Spleen (tissue), 7 donors: ENCODE measurements at regions not wholly inside any gene's neighbourhood (a gene's known extent, or its start where the extent isn't known, plus 50 kb on each side); places are given as distances from the start of the nearest gene placed in this dataset.

Experiments
- POLR2A ChIP-seq, 3 donors: fragments of 450-650 bp; IDR thresholded peaks; one replicate each; pipeline ENCODE4 v1.5.1; 2017; ENCODE audit warnings: antibody characterized with exemption in 3 of 3, mild to moderate bottlenecking in 1 of 3
- POLR2AphosphoS5 ChIP-seq, 3 donors: sonication (generic); formaldehyde crosslinking; IDR thresholded peaks; one replicate each; pipeline ENCODE4 v1.5.1; 2017; ENCODE audit warnings: antibody characterized with exemption in 3 of 3
- TF ChIP-seq, protein P1 (sequence below), 11 experiments: fragments of 200-600 bp in 7 of 11; fragments of 450-650 bp in 4 of 11; sonication (generic) in 4 of 11; IDR thresholded peaks in 8 of 11; conservative IDR thresholded peaks in 3 of 11; 1 replicate in 7 of 11; 2 replicates in 4 of 11; pipeline versions ENCODE4 v1.4.0 to v1.8.0; 2016 to 2021; ENCODE audit warnings: antibody characterized with exemption in 11 of 11, inconsistent platforms in 4 of 11, mild to moderate bottlenecking in 1 of 11
- donor health status: DM: no; HTN: no; CAD: no; lungs with moderate emphysema.
- donor health status: DM: no; HTN: no; CAD: no.
- donor health status: DM: no; HTN: no; CAD: no.

DNA sequence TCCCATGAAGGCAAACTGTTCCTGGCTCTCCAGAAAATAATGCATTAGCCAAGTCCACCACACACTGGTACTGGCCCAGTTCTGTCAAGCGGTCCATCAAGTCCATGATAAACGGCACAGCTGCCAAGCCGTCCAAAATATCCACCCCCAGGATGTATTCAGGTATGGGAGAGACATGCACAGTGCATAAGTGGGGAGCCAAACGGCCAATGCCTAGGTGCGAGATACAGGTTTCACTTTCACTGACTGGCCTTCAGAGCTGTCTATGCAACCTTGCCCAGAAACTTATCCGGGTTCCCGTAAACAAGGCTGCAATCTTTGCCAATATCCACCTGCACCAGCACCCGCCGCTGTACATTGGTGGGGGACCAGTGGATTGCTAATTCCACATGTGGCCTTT lies 795.8 kb downstream of the EFNA5 start:
- TF ChIP-seq, protein P1, sequence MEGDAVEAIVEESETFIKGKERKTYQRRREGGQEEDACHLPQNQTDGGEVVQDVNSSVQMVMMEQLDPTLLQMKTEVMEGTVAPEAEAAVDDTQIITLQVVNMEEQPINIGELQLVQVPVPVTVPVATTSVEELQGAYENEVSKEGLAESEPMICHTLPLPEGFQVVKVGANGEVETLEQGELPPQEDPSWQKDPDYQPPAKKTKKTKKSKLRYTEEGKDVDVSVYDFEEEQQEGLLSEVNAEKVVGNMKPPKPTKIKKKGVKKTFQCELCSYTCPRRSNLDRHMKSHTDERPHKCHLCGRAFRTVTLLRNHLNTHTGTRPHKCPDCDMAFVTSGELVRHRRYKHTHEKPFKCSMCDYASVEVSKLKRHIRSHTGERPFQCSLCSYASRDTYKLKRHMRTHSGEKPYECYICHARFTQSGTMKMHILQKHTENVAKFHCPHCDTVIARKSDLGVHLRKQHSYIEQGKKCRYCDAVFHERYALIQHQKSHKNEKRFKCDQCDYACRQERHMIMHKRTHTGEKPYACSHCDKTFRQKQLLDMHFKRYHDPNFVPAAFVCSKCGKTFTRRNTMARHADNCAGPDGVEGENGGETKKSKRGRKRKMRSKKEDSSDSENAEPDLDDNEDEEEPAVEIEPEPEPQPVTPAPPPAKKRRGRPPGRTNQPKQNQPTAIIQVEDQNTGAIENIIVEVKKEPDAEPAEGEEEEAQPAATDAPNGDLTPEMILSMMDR (IDR thresholded peaks at IDR 0.05 in 8 of 11, conservative IDR thresholded peaks at IDR 0.05 in 3 of 11) = no peak
- TF ChIP-seq POLR2AphosphoS5 (IDR thresholded peaks at IDR 0.05) = no peak
- TF ChIP-seq POLR2A (IDR thresholded peaks at IDR 0.05) = no peak
